ENCODE measurements at regions not wholly inside any gene's neighbourhood (a gene's known extent, or its start where the extent isn't known, plus 50 kb on each side); places are given as distances from the start of the nearest gene placed in this dataset.

- DNase-seq (ENCODE audit: low read depth, low spot score) (no peak), FAIRE-seq (no peak)
- no peaks in the 10 kb centered on the region for H3K79me2 ChIP-seq (ENCODE audit: control insufficient read depth, insufficient read depth, low read length)
- dilution Hi-C loops (cut with MboI; ENCODE audit: extremely low pct_ligation_motif_present, low sequenced_read_pairs): no loop called here
- no peaks in the 10 kb centered on the region for H3K9me1 ChIP-seq (ENCODE audit: control insufficient read depth, extremely low read depth, insufficient read depth, low read length)
- H3K4me3 ChIP-seq (ENCODE audit: control insufficient read depth in 2 of 3, extremely low read depth in 1 of 3, insufficient read depth in 2 of 3, low read depth in 1 of 3, low read length in 3 of 3): no peak overlapping the region
- no peaks in the 10 kb centered on the region for H4K20me1 ChIP-seq (ENCODE audit: control insufficient read depth, extremely low read depth, insufficient read depth, low read length)
- H3K27me3 ChIP-seq (ENCODE audit: control insufficient read depth, extremely low read depth, insufficient read depth, low read length): no peaks in the 10 kb centered on the region
- no peaks in the 10 kb centered on the region for H3K9me3 ChIP-seq (ENCODE audit: control insufficient read depth, low read depth, low read length)
- no peak overlapping the region for H3K27ac ChIP-seq (ENCODE audit: control insufficient read depth, insufficient read depth, low read length)
- no peaks in the 10 kb centered on the region for H3K36me3 ChIP-seq (ENCODE audit: control insufficient read depth in 2 of 2, extremely low read depth in 1 of 2, insufficient read depth in 2 of 2, low read length in 2 of 2)
- TF ChIP-seq, protein P1, sequence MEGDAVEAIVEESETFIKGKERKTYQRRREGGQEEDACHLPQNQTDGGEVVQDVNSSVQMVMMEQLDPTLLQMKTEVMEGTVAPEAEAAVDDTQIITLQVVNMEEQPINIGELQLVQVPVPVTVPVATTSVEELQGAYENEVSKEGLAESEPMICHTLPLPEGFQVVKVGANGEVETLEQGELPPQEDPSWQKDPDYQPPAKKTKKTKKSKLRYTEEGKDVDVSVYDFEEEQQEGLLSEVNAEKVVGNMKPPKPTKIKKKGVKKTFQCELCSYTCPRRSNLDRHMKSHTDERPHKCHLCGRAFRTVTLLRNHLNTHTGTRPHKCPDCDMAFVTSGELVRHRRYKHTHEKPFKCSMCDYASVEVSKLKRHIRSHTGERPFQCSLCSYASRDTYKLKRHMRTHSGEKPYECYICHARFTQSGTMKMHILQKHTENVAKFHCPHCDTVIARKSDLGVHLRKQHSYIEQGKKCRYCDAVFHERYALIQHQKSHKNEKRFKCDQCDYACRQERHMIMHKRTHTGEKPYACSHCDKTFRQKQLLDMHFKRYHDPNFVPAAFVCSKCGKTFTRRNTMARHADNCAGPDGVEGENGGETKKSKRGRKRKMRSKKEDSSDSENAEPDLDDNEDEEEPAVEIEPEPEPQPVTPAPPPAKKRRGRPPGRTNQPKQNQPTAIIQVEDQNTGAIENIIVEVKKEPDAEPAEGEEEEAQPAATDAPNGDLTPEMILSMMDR (optimal IDR thresholded peaks at IDR 0.05 in 1 of 3, IDR thresholded peaks at IDR 0.05 in 1 of 3, conservative IDR thresholded peaks at IDR 0.05 in 1 of 3; ENCODE audit: extremely low read depth in 1 of 3, insufficient read depth in 2 of 3, low read length in 3 of 3): no peak
- no peak for TF ChIP-seq EZH2 (IDR thresholded peaks at IDR 0.05; ENCODE audit: low read length)
- no peaks in the 10 kb centered on the region for H3K4me1 ChIP-seq (ENCODE audit: control insufficient read depth, extremely low read depth, insufficient read depth, low read length)
- H3K4me2 ChIP-seq (ENCODE audit: control insufficient read depth, extremely low read depth, insufficient read depth, low read depth, low read length): no peak overlapping the region
- no peak overlapping the region for H3K9ac ChIP-seq (ENCODE audit: control insufficient read depth, extremely low read depth, insufficient read depth, low read length)
- no peak overlapping the region for H2AFZ ChIP-seq (ENCODE audit: control insufficient read depth, low read length)
These were observed 932.4 kb downstream of the TAF11L14 start for GRCh38 chr5:18566671-18567070.

DNA sequence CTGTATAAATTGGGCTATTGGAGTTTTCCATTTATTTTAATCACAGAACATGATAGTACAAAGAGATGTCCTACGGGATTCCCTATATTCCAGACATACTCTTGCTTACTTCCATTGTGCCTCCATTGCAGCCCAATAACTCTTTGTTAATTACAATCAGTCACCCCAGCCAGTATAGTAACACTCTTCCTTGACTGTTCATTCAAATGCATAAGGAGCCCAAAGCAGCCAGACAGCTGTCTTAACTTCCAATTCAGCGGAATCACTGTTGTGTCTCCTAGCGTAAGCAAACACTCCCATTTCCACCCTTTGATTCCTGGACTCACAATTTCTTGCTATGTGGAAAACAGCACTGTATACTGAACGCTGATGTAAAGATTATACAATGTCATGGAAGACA, 942.3 kb downstream of the TAF11L14 start:
- no peak for DNase-seq (ENCODE audit: low read depth, low spot score)
- no peaks in the 10 kb centered on the region for H3K9me3 ChIP-seq (ENCODE audit: control insufficient read depth, low read depth, low read length)
- H3K79me2 ChIP-seq (ENCODE audit: control insufficient read depth, insufficient read depth, low read length): no peaks in the 10 kb centered on the region
- dilution Hi-C loops (cut with MboI; ENCODE audit: extremely low pct_ligation_motif_present, low sequenced_read_pairs): no loop called here
- H3K4me1 ChIP-seq (ENCODE audit: control insufficient read depth, extremely low read depth, insufficient read depth, low read length): no peaks in the 10 kb centered on the region
- H3K4me2 ChIP-seq (ENCODE audit: control insufficient read depth, extremely low read depth, insufficient read depth, low read depth, low read length): no peak overlapping the region
- no peak for TF ChIP-seq EZH2 (IDR thresholded peaks at IDR 0.05; ENCODE audit: low read length)
- TF ChIP-seq, protein P1 (optimal IDR thresholded peaks at IDR 0.05 in 1 of 3, IDR thresholded peaks at IDR 0.05 in 1 of 3, conservative IDR thresholded peaks at IDR 0.05 in 1 of 3; ENCODE audit: extremely low read depth in 1 of 3, insufficient read depth in 2 of 3, low read length in 3 of 3): no peak
- H3K27me3 ChIP-seq (ENCODE audit: control insufficient read depth, extremely low read depth, insufficient read depth, low read length): no peaks in the 10 kb centered on the region
- no peak overlapping the region for H3K27ac ChIP-seq (ENCODE audit: control insufficient read depth, insufficient read depth, low read length)
- no peak overlapping the region for H3K4me3 ChIP-seq (ENCODE audit: control insufficient read depth in 2 of 3, extremely low read depth in 1 of 3, insufficient read depth in 2 of 3, low read depth in 1 of 3, low read length in 3 of 3)
- H3K9ac ChIP-seq (ENCODE audit: control insufficient read depth, extremely low read depth, insufficient read depth, low read length): no peak overlapping the region
- no peak for FAIRE-seq
- no peaks in the 10 kb centered on the region for H3K36me3 ChIP-seq (ENCODE audit: control insufficient read depth in 2 of 2, extremely low read depth in 1 of 2, insufficient read depth in 2 of 2, low read length in 2 of 2)
- H3K9me1 ChIP-seq (ENCODE audit: control insufficient read depth, extremely low read depth, insufficient read depth, low read length): no peaks in the 10 kb centered on the region
- no peak overlapping the region for H2AFZ ChIP-seq (ENCODE audit: control insufficient read depth, low read length)
- H4K20me1 ChIP-seq (ENCODE audit: control insufficient read depth, extremely low read depth, insufficient read depth, low read length): no peaks in the 10 kb centered on the region
